BLaER1 treated with 17β-estradiol and CSF1 and Interleukin-3, amounts not matched to agents 10 nM and 100 nM (cell line): ENCODE measurements at regions not wholly inside any gene's neighbourhood (a gene's known extent, or its start where the extent isn't known, plus 50 kb on each side); places are given as distances from the start of the nearest gene placed in this dataset.
"Not testable (repeated sequence)": the region's sequence is repeated elsewhere in the genome, so short reads cannot be mapped to it uniquely, and the experiment has no call there.

Experiments
- H3K27ac ChIP-seq, 11 experiments: shearing (Covaris generic); formaldehyde crosslinking; 2 replicates each; pipeline ENCODE4 v1.8.1; 2022
- H3K27me3 ChIP-seq, 11 experiments: shearing (Covaris generic); formaldehyde crosslinking; 2 replicates each; pipeline ENCODE4 v1.8.1; 2022
- H3K36me3 ChIP-seq, 11 experiments: shearing (Covaris generic); formaldehyde crosslinking; 2 replicates each; pipeline ENCODE4 v1.8.1; 2022
- H3K4me1 ChIP-seq, 10 experiments: shearing (Covaris generic); formaldehyde crosslinking; 2 replicates each; pipeline ENCODE4 v1.8.1; 2022
- H3K4me2 ChIP-seq, 11 experiments: shearing (Covaris generic); formaldehyde crosslinking; 2 replicates each; pipeline ENCODE4 v1.8.1; 2022
- H3K4me3 ChIP-seq, 10 experiments: shearing (Covaris generic); formaldehyde crosslinking; 2 replicates each; pipeline ENCODE4 v1.8.1; 2022
- H3K9ac ChIP-seq, 11 experiments: shearing (Covaris generic); formaldehyde crosslinking; 2 replicates each; pipeline ENCODE4 v1.8.1; 2022
- H3K9me3 ChIP-seq, 11 experiments: shearing (Covaris generic); formaldehyde crosslinking; replicated peaks in 1 of 11; 2 replicates each; pipeline ENCODE4 v1.8.1; 2022
- H4K20me1 ChIP-seq, 11 experiments: shearing (Covaris generic); formaldehyde crosslinking; 2 replicates each; pipeline ENCODE4 v1.8.1; 2022
- Cebpa-rat ChIP-seq, 11 experiments: shearing (Covaris generic); IDR thresholded peaks; 2 replicates each; pipeline ENCODE4 v1.8.1; 2022

DNA sequence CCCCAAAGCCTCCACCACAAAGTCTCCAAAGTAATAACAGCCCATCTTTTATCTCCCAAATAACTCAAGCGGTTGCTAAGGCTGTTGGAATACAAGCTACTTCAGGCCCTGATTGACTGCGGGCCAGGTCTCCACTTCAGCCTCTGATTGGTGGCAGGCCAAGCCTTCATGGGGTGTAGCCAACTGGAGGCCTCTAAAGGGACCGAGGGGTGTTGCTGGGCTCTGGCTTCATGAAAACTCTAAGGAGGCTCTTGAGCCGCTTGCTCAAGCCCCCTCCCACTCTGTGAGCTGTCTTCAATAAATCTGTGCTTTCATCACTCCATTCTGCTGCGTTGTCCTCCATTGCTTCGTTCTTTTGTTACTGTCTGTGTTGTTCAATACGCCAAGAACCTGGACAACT lies 487.2 kb downstream of the XYLT1 start:
- no peaks in the 10 kb centered on the region for H3K36me3 ChIP-seq
- peaks cover 0 to 13% (median 3%) of the 10 kb centered on the region in 11 experiments; a peak in 3 of 22 replicates for H3K9me3 ChIP-seq
- H4K20me1 ChIP-seq: no peaks in the 10 kb centered on the region
- no peak overlapping the region for H3K9ac ChIP-seq
- TF ChIP-seq Cebpa-rat (IDR thresholded peaks at IDR 0.05): no peak
- H3K4me2 ChIP-seq: no peak overlapping the region
- H3K27ac ChIP-seq: no peak overlapping the region
- no peaks in the 10 kb centered on the region for H3K27me3 ChIP-seq
- peaks cover 0 to 7% (median 0%) of the 10 kb centered on the region in 10 experiments; a peak in 3 of 20 replicates for H3K4me1 ChIP-seq
- no peak overlapping the region for H3K4me3 ChIP-seq

DNA sequence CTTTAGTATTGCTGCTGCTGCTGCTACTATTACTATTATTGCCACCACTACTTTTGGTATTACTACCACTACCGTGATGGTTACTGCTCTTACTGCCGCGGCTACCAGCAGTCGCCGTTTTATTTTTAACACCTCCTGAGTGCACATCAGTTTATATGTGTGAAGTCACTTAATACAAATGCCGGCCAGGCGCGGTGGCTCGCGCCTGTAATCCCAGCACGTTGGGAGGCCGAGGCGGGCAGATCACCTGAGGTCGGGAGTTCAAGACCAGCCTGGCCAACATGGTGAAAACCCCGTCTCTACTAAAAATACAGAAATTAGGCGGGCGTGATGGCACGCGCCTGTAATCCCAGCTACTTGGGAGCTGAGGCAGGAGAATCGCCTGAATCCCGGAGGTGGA lies 486.7 kb downstream of the XYLT1 start:
- H3K36me3 ChIP-seq, H3K27ac ChIP-seq: not testable (repeated sequence)

DNA sequence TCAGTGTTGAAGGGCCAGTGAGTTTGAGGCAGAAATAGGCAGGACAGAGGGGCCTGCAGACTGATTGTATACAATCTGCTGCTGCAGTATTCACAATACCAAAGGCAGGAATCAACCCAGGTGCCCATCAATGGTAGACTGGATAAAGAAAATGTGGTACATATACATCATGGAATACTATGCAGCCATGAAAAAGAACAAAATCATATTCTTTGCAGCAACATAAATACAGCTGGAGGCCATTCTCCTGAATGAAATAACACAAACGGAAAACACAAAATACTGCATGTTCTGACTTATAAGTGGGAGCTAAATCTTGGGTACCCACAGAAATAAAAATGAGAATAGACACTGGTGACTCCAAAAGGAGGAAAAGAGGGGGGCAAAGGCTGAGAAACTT lies 485.1 kb downstream of the XYLT1 start:
- H3K4me1 ChIP-seq: peaks cover 0 to 7% (median 0%) of the 10 kb centered on the region in 10 experiments; a peak in 4 of 20 replicates
- no peaks in the 10 kb centered on the region for H3K36me3 ChIP-seq
- no peak for TF ChIP-seq Cebpa-rat (IDR thresholded peaks at IDR 0.05)
- peaks cover 0 to 13% (median 3%) of the 10 kb centered on the region in 11 experiments; a peak in 3 of 22 replicates for H3K9me3 ChIP-seq
- H3K4me2 ChIP-seq: no peak overlapping the region
- no peak overlapping the region for H3K27ac ChIP-seq
- H4K20me1 ChIP-seq: no peaks in the 10 kb centered on the region
- no peak overlapping the region for H3K9ac ChIP-seq
- no peak overlapping the region for H3K4me3 ChIP-seq
- no peaks in the 10 kb centered on the region for H3K27me3 ChIP-seq

More for the DNA sequence above, 486.7 kb downstream of the XYLT1 start:
- not testable (repeated sequence) for H4K20me1 ChIP-seq, H3K27me3 ChIP-seq, H3K4me3 ChIP-seq, H3K4me2 ChIP-seq, H3K9ac ChIP-seq, H3K4me1 ChIP-seq
- H3K9me3 ChIP-seq: peaks cover 0 to 13% (median 3%) of the 10 kb centered on the region in 11 experiments; a peak in 3 of 22 replicates

DNA sequence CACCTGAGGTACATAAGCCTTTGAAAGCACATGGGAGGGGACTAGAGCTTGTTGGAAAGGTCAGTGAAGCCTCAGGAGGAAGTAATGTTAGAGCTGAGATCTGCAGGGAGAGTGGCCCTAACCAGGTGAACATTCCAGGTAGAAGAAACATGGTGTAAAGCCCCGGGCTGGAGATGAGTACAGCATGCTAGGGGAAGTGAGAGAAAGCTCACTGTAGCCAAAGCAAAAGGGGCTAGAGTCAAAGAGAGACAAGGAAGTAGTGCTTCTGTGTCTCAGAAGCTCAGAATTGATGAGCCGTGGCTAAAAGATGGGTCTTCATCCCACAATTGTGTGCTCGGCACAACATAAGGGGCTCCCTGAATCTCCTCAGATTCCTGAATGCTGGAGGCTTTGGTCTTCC lies 481.8 kb downstream of the XYLT1 start:
- no peaks in the 10 kb centered on the region for H4K20me1 ChIP-seq
- no peak overlapping the region for H3K4me2 ChIP-seq
- H3K36me3 ChIP-seq: no peaks in the 10 kb centered on the region
- no peak overlapping the region for H3K4me3 ChIP-seq
- no peaks in the 10 kb centered on the region for H3K27me3 ChIP-seq
- TF ChIP-seq Cebpa-rat (IDR thresholded peaks at IDR 0.05): no peak
- H3K4me1 ChIP-seq: peaks cover 12 to 26% (median 19%) of the 10 kb centered on the region in 10 experiments
- peaks cover 0 to 6% (median 0%) of the 10 kb centered on the region in 11 experiments; a peak in 2 of 22 replicates for H3K9me3 ChIP-seq
- no peak overlapping the region for H3K9ac ChIP-seq
- H3K27ac ChIP-seq: no peak overlapping the region

DNA sequence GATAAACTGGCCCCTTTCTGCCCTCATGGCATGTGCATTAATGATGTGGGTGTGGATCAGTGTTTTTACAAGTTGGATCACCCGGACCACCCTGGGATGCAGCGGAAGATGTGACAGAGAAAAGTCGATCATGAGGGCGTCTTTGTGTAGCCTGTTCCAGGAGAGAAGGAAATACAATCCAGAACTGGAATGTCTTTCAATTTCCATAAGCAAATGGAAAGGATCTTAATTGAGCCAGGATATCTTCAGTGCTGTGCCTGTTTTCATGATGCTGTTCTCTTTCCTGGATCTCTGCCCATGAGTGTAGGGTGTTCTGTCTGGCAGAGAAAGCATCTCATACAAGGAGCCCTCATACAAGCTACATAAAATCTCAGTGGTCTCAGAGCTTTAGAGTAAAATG lies 481.4 kb downstream of the XYLT1 start:
- Histone ChIP-seq H3K4me2 (no peak overlapping the region), H3K4me1 (peaks cover 13 to 31% (median 24%) of the 10 kb centered on the region in 10 experiments), H3K4me3 (no peak overlapping the region), H3K9ac (no peak overlapping the region), H3K36me3 (no peaks in the 10 kb centered on the region), H4K20me1 (no peaks in the 10 kb centered on the region), H3K9me3 (peaks cover 0 to 6% (median 0%) of the 10 kb centered on the region in 11 experiments; a peak in 2 of 22 replicates), H3K27me3 (no peaks in the 10 kb centered on the region), H3K27ac (no peak overlapping the region)
- TF ChIP-seq Cebpa-rat (IDR thresholded peaks at IDR 0.05): no peak

DNA sequence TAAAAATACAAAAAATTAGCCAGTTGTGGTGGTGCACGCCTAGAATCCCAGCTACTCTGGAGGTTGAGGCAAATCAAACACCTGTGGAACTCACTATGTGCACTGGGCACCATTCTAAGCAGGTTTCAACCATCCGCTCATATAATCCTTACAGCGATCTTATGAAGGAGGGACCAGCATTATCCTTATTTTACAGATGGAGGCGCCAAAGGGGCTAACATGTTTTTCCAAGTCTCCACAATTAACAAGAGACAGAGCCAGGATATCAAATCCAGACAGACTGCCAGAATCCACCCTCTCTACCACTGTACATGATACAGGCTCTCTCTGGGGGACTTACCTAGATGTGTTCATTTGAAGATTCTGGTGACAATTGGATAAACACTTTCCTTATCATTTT lies 479.0 kb downstream of the XYLT1 start:
- H3K36me3 ChIP-seq: no peaks in the 10 kb centered on the region
- H3K9me3 ChIP-seq: no peaks in the 10 kb centered on the region
- H3K9ac ChIP-seq: no peak overlapping the region
- TF ChIP-seq Cebpa-rat (IDR thresholded peaks at IDR 0.05): no peak
- 0 out of 22 replicates have a peak overlapping the region, but pooled peaks of 1 of the 11 experiments have one; percentile 32 for H3K27ac ChIP-seq
- peaks cover 13 to 29% (median 25%) of the 10 kb centered on the region in 10 experiments for H3K4me1 ChIP-seq
- no peak overlapping the region for H3K4me2 ChIP-seq
- H3K4me3 ChIP-seq: no peak overlapping the region
- no peaks in the 10 kb centered on the region for H4K20me1 ChIP-seq
- no peaks in the 10 kb centered on the region for H3K27me3 ChIP-seq

DNA sequence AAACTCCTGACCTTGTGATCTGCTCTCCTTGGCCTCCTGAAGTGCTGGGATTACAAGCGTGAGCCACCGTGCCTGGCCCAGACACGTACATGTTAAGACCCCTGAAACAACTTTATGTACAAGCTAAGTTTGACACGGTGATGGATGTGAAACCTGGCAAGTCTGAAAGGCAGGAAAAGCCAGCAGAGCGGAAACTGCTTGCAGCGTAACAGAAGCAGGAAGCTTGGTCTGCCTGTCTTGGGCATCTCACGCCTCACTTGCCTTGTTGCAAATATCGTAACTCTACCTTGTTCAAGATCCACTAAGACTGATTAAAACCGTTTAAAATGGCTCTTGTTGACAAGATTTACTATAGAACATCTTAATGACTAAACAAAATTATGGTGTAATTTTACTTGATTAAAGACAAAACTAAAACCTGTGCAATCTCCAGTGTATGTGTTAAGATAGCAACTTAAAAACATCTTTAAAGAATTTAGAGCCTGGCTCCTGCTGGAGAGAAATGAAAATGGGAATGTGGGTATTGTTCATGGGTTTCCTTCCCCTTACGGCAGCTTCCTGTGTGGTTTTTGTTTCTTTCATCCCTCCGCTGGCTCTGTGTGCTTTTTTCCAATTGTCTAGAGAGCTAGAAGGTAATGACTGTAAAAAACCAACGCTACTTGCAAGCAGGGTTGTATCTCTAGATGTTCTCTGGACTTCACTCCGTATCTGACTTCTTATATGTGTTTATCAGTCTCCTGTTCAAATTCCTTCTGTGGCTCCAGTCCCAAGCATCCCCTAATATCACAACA lies 477.6 kb downstream of the XYLT1 start:
- peak overlapping the region in 4 of 10 experiments; percentile 1 to 39 (median 24); a peak in 5 of 20 replicates for H3K4me3 ChIP-seq

DNA sequence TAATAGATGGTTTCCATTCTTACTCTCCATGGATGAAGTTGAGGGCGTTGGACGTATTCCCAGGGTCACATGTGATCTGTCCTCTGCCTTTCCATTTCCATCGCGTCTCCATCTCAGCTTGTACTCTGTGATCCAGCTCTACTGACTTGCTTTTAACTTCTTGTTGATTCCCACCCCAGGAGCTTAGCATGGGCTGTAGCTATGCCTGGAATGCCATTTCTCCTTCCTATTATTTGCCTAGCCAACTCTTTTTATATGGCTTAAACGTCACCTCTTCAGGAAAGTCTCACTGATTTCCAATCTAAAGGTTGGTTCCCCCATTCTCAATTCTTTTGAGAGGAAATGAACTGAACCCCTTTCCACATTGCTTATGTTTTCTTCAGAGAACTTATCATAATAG lies 475.9 kb downstream of the XYLT1 start:
- no peak for TF ChIP-seq Cebpa-rat (IDR thresholded peaks at IDR 0.05)
- Histone ChIP-seq H3K27me3 (no peaks in the 10 kb centered on the region), H3K9ac (no peak overlapping the region), H3K36me3 (no peaks in the 10 kb centered on the region), H3K27ac (no peak overlapping the region), H3K4me3 (no peak overlapping the region), H3K4me2 (peak overlapping the region in 5 of 11 experiments; percentile 70 to 91 (median 83); a peak in 3 of 22 replicates), H4K20me1 (no peaks in the 10 kb centered on the region), H3K9me3 (no peaks in the 10 kb centered on the region), H3K4me1 (peaks cover 13 to 29% (median 23%) of the 10 kb centered on the region in 10 experiments)

More for the DNA sequence above, 477.6 kb downstream of the XYLT1 start:
- peak overlapping the region; percentile 70 to 91 (median 78) for H3K4me2 ChIP-seq
- H3K9me3 ChIP-seq: no peaks in the 10 kb centered on the region
- peaks cover 13 to 29% (median 25%) of the 10 kb centered on the region in 10 experiments for H3K4me1 ChIP-seq
- TF ChIP-seq Cebpa-rat (IDR thresholded peaks at IDR 0.05): peak in 1 of 11 experiments; percentile 52; a peak in 1 of 22 replicates
- no peaks in the 10 kb centered on the region for H4K20me1 ChIP-seq
- peak overlapping the region in 2 of 11 experiments; percentile 40 to 49; a peak in 3 of 22 replicates for H3K9ac ChIP-seq
- H3K27ac ChIP-seq: peak overlapping the region in 7 of 11 experiments; percentile 12 to 39 (median 17); a peak in 10 of 22 replicates
- H3K36me3 ChIP-seq: no peaks in the 10 kb centered on the region
- no peaks in the 10 kb centered on the region for H3K27me3 ChIP-seq

DNA sequence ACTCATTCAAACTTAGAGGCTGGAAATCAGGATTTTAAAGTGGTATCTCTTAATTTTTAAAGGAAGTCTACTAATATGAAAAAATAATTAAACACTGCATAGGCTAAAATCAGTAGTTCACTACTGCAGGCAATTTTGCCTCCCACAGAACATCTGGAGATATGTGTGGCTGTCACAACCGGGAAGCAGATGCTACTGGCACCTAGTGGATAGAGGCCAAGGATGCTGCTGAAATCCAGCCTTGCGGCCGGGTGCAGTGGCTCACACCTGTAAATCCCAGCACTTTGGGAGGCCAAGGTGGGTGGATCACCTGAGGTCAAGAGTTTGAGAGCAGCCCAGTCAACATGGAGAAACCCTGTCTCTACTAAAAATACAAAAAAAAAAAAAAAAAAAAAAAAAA lies 473.9 kb downstream of the XYLT1 start:
- H3K36me3 ChIP-seq: no peaks in the 10 kb centered on the region
- TF ChIP-seq Cebpa-rat (IDR thresholded peaks at IDR 0.05): no peak

More for the DNA sequence above, 473.9 kb downstream of the XYLT1 start:
- Histone ChIP-seq H3K4me3 (no peak overlapping the region), H3K27me3 (no peaks in the 10 kb centered on the region), H3K4me1 (peaks cover 13 to 29% (median 23%) of the 10 kb centered on the region in 10 experiments), H4K20me1 (no peaks in the 10 kb centered on the region), H3K4me2 (no peak overlapping the region), H3K9me3 (no peaks in the 10 kb centered on the region), H3K9ac (no peak overlapping the region), H3K27ac (no peak overlapping the region)
